Upper lobe of left lung (tissue), 6 donors: ENCODE measurements at regions not wholly inside any gene's neighbourhood (a gene's known extent, or its start where the extent isn't known, plus 50 kb on each side); places are given as distances from the start of the nearest gene placed in this dataset.

Source experiments
- ATAC-seq, 2 donors: fragments of 200-7000 bp; cut with Tn5 transposase; one replicate each; pipeline ENCODE4 v1.9.1; 2022; ENCODE audit warnings: mild to moderate bottlenecking in 2 of 2, moderate library complexity in 2 of 2; ENCODE audit not compliant: low FRiP score in 2 of 2
- DNase-seq, 2 donors: peaks; one replicate each; pipeline ENCODE4 v3.0.0-alpha.2; 2019 to 2020
- H3K27ac ChIP-seq, 4 donors: fragments of 200-600 bp; sonication (generic); one replicate each; pipeline ENCODE4 v1.5.1; 2016 to 2019
- H3K27me3 ChIP-seq, 4 donors: fragments of 200-600 bp; sonication (generic); one replicate each; pipeline ENCODE4 v1.5.1; 2017 to 2019
- H3K36me3 ChIP-seq, 4 donors: fragments of 200-600 bp; sonication (generic); one replicate each; pipeline ENCODE4 v1.5.1; 2016 to 2019
- H3K4me1 ChIP-seq, 4 donors: fragments of 200-600 bp; sonication (generic); one replicate each; pipeline ENCODE4 v1.5.1; 2018 to 2019
- H3K4me3 ChIP-seq, 4 donors: fragments of 200-600 bp; sonication (generic); one replicate each; pipeline ENCODE4 v1.5.1; 2017 to 2019; ENCODE audit warnings: mild to moderate bottlenecking in 2 of 4, moderate library complexity in 1 of 4
- H3K9me3 ChIP-seq, 4 donors: fragments of 200-600 bp; sonication (generic); one replicate each; pipeline ENCODE4 v1.5.1; 2018 to 2019
- CTCF ChIP-seq, 6 experiments: fragments of 450-650 bp in 4 of 6; fragments of 200-600 bp in 2 of 6; sonication (generic) in 2 of 6; IDR thresholded peaks; one replicate each; pipeline ENCODE4 v1.5.1; 2016 to 2019; ENCODE audit warnings: antibody characterized with exemption in 6 of 6
- EP300 ChIP-seq, 4 donors: sonication (generic); formaldehyde crosslinking; IDR thresholded peaks; one replicate each; pipeline ENCODE4 v1.5.1; 2017; ENCODE audit warnings: antibody characterized with exemption in 4 of 4, control low read depth in 2 of 4
- POLR2A ChIP-seq, 4 donors: fragments of 450-650 bp; IDR thresholded peaks; one replicate each; pipeline ENCODE4 v1.5.1; 2016 to 2017; ENCODE audit warnings: antibody characterized with exemption in 4 of 4, mild to moderate bottlenecking in 2 of 4
- POLR2AphosphoS5 ChIP-seq, 2 donors: sonication (generic); formaldehyde crosslinking; IDR thresholded peaks; one replicate each; pipeline ENCODE4 v1.5.1; 2017; ENCODE audit warnings: antibody characterized with exemption in 2 of 2
- WGBS, 2 donors: methylation state at CpG; one replicate each; pipeline ENCODE4 v1.1.5; 2017 to 2018; 5-methylcytosine and 5-hydroxymethylcytosine counted together
- donor health status: DM: no; HTN: no; CAD: no; lungs with moderate emphysema.
- donor health status: DM: no; HTN: yes; CAD: no; lungs with severe emphysema.

GRCh38 chr4:170227928-170228327 is 138.2 kb upstream of the AADAT start:
- no peaks in the 10 kb centered on the region for H3K9me3 ChIP-seq
- ATAC-seq (no peak), DNase-seq (no peak)
- H3K4me1 ChIP-seq = no peaks in the 10 kb centered on the region
- no peak overlapping the region for H3K4me3 ChIP-seq
- WGBS, 2 donors = 90 to 96% methylated on average over 2 of the region's 2 CpGs
- no peaks in the 10 kb centered on the region for H3K27me3 ChIP-seq
- no peak overlapping the region for H3K27ac ChIP-seq
- no peaks in the 10 kb centered on the region for H3K36me3 ChIP-seq
- no peak for TF ChIP-seq POLR2AphosphoS5 (IDR thresholded peaks at IDR 0.05)
- TF ChIP-seq POLR2A (IDR thresholded peaks at IDR 0.05) = no peak
- no peak for TF ChIP-seq EP300 (IDR thresholded peaks at IDR 0.05)
- no peak for TF ChIP-seq CTCF (IDR thresholded peaks at IDR 0.05)

GRCh38 chr4:170226288-170226687 is 136.5 kb upstream of the AADAT start:
- peaks cover 0 to 10% (median 0%) of the 10 kb centered on the region in 4 donors for H3K9me3 ChIP-seq
- DNase-seq (peak in 1 of 2 donors; percentile 65), ATAC-seq (peak; percentile 66 to 91)
- no peaks in the 10 kb centered on the region for H3K27me3 ChIP-seq
- H3K36me3 ChIP-seq = no peaks in the 10 kb centered on the region
- H3K4me3 ChIP-seq = peak overlapping the region in 3 of 4 donors; percentile 23 to 32 (median 27)
- TF ChIP-seq POLR2AphosphoS5 (IDR thresholded peaks at IDR 0.05) (peak in 1 of 2 donors; percentile 83), CTCF (IDR thresholded peaks at IDR 0.05) (no peak), POLR2A (IDR thresholded peaks at IDR 0.05) (peak in 1 of 4 donors; percentile 72), EP300 (IDR thresholded peaks at IDR 0.05) (no peak)
- no peaks in the 10 kb centered on the region for H3K4me1 ChIP-seq
- 35 to 37% methylated on average over 2 of the region's 2 CpGs for WGBS, 2 donors
- no peak overlapping the region for H3K27ac ChIP-seq

GRCh38 chr4:170214731-170215130 is 125.0 kb upstream of the AADAT start:
- no peak overlapping the region for H3K4me3 ChIP-seq
- TF ChIP-seq CTCF (IDR thresholded peaks at IDR 0.05) (no peak), POLR2AphosphoS5 (IDR thresholded peaks at IDR 0.05) (no peak), EP300 (IDR thresholded peaks at IDR 0.05) (no peak), POLR2A (IDR thresholded peaks at IDR 0.05) (no peak)
- H3K27ac ChIP-seq = no peak overlapping the region
- no peak for DNase-seq
- no peak for ATAC-seq
- peaks cover 0 to 11% (median 2%) of the 10 kb centered on the region in 4 donors for H3K9me3 ChIP-seq
- H3K4me1 ChIP-seq = no peaks in the 10 kb centered on the region
- H3K27me3 ChIP-seq = no peaks in the 10 kb centered on the region
- 58 to 70% methylated on average over 1 of the region's 1 CpG for WGBS, 2 donors
- no peaks in the 10 kb centered on the region for H3K36me3 ChIP-seq

- ATAC-seq (no peak), DNase-seq (no peak)
- no peak overlapping the region for H3K27ac ChIP-seq
- H3K27me3 ChIP-seq = no peaks in the 10 kb centered on the region
- no peak overlapping the region for H3K4me3 ChIP-seq
- H3K9me3 ChIP-seq = peaks cover 0 to 11% (median 2%) of the 10 kb centered on the region in 4 donors
- WGBS, 2 donors = 83 to 88% methylated on average over 1 of the region's 1 CpG
- no peaks in the 10 kb centered on the region for H3K36me3 ChIP-seq
- no peaks in the 10 kb centered on the region for H3K4me1 ChIP-seq
- TF ChIP-seq POLR2A (IDR thresholded peaks at IDR 0.05) (no peak), POLR2AphosphoS5 (IDR thresholded peaks at IDR 0.05) (no peak), CTCF (IDR thresholded peaks at IDR 0.05) (no peak), EP300 (IDR thresholded peaks at IDR 0.05) (no peak)
Measured at GRCh38 chr4:170214101-170214500, 124.3 kb upstream of the AADAT start.

- Histone ChIP-seq H3K36me3 (no peaks in the 10 kb centered on the region), H3K4me3 (no peak overlapping the region), H3K27ac (no peak overlapping the region), H3K27me3 (no peaks in the 10 kb centered on the region), H3K9me3 (no peaks in the 10 kb centered on the region), H3K4me1 (no peaks in the 10 kb centered on the region)
- ATAC-seq (no peak), DNase-seq (no peak)
- 37 to 59% methylated on average over 3 of the region's 3 CpGs for WGBS, 2 donors
- no peak for TF ChIP-seq POLR2AphosphoS5 (IDR thresholded peaks at IDR 0.05)
- TF ChIP-seq EP300 (IDR thresholded peaks at IDR 0.05) = no peak
- no peak for TF ChIP-seq POLR2A (IDR thresholded peaks at IDR 0.05)
- TF ChIP-seq CTCF (IDR thresholded peaks at IDR 0.05) = no peak
Measured at GRCh38 chr4:170202721-170203120, 113.0 kb upstream of the AADAT start.
